22Rv1 (cell line): ENCODE measurements at regions not wholly inside any gene's neighbourhood (a gene's known extent, or its start where the extent isn't known, plus 50 kb on each side); places are given as distances from the start of the nearest gene placed in this dataset.

Experiments used
- H3K27ac ChIP-seq: fragments of 450-650 bp; 2 replicates; pipeline ENCODE4 v1.5.1; 2017
- ZFX ChIP-seq: fragments of 450-650 bp; IDR thresholded peaks from 2 replicates; pipeline ENCODE4 v1.6.1; 2017; ENCODE audit warnings: antibody characterized with exemption, borderline replicate concordance
- TF ChIP-seq, protein P1 (sequence below): fragments of 450-650 bp; IDR thresholded peaks from 2 replicates; pipeline ENCODE4 v1.5.1; 2017; ENCODE audit warnings: mild to moderate bottlenecking

DNA sequence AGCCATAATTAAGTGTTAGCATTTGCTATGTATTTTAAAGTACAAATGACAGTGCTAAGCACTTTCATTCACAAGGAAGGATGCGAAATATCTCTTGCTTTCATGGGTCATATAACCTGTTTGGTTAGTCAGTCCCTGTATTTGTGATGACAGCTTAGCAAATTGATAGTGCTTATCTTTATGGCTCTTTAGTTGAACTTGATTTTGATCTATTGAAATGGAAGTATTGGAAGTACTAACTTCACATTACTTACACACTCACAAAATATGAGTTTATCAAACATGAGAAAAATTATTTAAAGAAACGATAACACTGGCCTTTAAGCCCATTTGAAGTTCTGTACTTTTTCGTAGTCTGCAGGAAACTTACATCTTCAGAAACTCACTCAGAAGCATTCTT lies 97.4 kb upstream of the NEUROD1 start:
- TF ChIP-seq, protein P1, sequence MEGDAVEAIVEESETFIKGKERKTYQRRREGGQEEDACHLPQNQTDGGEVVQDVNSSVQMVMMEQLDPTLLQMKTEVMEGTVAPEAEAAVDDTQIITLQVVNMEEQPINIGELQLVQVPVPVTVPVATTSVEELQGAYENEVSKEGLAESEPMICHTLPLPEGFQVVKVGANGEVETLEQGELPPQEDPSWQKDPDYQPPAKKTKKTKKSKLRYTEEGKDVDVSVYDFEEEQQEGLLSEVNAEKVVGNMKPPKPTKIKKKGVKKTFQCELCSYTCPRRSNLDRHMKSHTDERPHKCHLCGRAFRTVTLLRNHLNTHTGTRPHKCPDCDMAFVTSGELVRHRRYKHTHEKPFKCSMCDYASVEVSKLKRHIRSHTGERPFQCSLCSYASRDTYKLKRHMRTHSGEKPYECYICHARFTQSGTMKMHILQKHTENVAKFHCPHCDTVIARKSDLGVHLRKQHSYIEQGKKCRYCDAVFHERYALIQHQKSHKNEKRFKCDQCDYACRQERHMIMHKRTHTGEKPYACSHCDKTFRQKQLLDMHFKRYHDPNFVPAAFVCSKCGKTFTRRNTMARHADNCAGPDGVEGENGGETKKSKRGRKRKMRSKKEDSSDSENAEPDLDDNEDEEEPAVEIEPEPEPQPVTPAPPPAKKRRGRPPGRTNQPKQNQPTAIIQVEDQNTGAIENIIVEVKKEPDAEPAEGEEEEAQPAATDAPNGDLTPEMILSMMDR, result no peak
- no peak for TF ChIP-seq ZFX
- no peak overlapping the region for H3K27ac ChIP-seq

DNA sequence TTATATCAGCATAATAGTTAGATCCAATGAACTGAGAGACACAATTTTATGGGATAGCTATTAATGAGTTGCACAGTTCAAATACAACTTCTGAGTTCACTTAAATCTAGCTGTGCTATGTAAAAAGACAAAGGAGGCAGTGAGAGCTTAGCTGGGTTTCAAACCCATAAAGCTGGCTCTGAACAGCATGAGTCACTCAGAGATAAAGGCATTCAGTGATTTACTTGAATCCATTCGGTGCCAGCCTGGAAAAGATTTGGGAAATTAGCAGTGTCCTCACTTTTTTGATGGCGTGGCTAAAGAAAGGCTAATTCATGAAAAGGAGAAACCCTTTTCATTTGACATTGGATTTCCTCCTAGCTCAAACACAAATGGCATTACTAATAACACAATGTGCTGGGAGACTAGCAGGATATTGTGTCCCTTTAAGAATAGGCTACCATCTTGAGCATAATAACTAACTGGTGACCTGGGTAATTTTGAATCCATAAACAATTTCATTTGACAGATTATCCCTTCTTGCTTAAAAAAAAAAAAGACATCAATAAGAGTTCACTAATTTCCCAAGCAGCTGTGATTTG lies 98.4 kb upstream of the NEUROD1 start:
- no peak for TF ChIP-seq ZFX
- TF ChIP-seq, protein P1, result no peak
- H3K27ac ChIP-seq, result no peak overlapping the region

DNA sequence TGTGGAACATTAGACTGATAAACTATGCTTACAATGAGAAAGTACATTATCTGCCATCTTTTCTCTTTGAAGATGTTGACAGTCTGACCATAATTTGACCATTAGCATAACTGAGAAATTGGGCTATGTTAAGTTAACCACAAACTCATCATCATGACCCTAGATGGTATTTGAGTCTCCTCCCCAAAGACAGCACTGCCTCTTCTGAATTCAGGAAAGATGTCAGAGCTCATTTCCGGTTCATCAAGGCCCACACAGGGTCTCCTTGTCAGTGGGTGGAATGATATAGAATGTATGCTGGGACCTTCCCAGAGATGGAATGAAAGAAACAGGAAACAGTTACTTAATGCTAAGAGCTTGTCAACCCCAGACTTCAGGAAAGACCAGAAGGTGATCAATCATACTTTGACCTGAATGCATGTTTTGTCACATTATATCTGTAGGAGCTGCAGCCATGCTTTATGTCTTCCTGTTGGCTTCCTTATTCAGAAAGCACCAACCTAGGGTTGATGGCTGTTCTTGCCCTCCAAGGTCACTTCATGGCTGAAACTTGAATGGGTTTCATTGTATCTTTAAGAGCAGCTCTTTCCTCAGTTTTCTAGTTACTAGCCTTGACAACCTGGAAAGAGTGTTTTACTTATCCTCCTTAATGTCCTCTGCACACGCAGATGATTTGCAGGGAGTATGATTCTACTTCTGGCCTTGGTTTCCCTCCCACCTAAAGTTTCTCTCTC lies 99.1 kb upstream of the NEUROD1 start:
- TF ChIP-seq, protein P1, result no peak
- no peak overlapping the region for H3K27ac ChIP-seq

DNA sequence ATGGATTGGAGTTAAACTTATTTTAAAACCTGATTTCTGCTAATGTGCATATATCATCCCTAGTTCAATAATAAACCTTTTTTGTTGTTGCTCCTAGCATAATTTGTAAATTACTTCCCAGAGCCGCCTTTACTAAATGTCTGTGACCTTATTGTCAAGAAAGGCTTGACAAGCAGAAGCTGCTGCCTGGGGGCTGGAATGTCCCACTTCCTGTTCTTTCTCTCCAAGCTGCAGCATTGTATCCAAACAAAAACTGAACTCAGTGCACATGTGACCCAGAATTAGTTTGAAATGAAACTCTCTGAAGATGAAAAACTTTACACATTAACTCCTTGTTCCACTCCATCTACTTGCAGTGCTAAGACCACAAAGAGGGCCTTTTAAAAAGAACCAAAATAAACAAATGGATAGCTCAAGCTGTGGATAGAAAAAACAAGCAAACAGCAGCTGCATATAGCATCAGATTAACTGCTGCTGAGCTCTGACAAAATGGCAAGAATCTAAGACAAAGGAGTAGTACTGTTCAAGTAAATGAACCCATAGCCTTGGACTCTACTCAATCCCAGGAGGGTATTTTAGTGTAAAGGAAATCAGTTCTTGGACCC lies 99.8 kb upstream of the NEUROD1 start:
- TF ChIP-seq ZFX, result no peak
- TF ChIP-seq, protein P1, result no peak
- H3K27ac ChIP-seq, result peak overlapping the region; percentile 22; the same call in 1 of the 2 replicates

DNA sequence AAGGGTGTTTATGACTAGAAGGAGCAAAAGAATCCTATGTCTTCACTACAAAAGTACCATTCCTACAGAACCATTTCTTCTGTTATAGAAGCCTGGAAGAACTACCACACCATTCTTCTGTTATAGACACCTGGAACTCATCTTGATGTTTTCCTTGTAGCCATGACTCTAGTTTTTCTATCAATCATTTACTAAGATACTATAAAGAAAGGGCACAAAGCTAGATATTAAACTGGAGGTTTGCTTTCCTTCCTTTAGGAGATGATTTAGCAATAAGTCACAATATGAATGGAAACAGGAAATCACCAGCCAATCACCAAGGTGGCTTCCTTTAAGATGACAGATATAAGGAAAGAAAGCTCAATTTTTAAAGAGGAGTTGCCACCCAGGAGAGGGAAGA lies 100.3 kb upstream of the NEUROD1 start:
- peak overlapping the region; percentile 22; the same call in 1 of the 2 replicates for H3K27ac ChIP-seq
- TF ChIP-seq, protein P1, result no peak
- TF ChIP-seq ZFX, result no peak

DNA sequence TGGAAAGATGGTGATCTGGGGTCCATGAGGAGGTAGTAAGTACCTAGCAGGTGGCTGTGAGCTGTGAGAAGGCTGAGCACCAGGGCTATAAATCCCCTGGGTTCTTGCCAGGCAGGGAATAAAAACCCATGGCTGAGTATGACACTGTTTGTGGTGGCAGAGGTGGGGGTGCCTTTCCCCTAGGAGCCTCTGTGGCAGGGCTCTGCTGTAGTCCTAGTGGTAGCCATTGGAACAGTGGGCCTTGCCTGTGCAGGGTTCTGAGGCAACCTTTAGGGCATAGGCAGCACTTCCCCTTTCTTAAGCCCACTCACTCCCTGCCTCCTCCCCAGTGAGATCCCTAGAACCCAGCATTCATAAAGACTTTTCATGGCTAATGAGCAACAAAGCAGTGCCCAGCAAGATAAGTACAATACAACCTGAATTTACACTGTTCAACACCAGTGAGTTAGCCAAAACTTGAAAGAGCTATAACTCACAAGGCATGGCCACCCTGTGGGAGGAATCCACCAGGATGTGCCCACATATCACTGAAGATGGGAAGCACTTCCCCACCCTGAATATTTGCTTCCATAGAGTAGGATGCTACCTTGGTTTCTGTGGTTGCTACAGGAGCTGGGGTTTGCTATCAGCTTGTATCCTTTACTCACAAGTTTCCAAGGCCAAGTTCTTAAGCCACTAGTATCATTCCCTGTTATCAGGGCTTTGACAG lies 100.9 kb upstream of the NEUROD1 start:
- TF ChIP-seq, protein P1, result no peak
- no peak for TF ChIP-seq ZFX
- H3K27ac ChIP-seq, result no peak overlapping the region
